Stimulated activated naive CD8-positive, alpha-beta T cell treated with anti-CD3 and anti-CD28 coated beads, Interleukin-15, Interleukin-2, amounts not matched to agents 100 U/mL and 50 U/mL, for 24 hours (primary cell): ENCODE measurements at regions not wholly inside any gene's neighbourhood (a gene's known extent, or its start where the extent isn't known, plus 50 kb on each side); places are given as distances from the start of the nearest gene placed in this dataset.
"Not testable (repeated sequence)": the region's sequence is repeated elsewhere in the genome, so short reads cannot be mapped to it uniquely, and the experiment has no call there.

Experiments
- ATAC-seq: fragments of 150-1000 bp; cut with Tn5 transposase; one replicate; pipeline ENCODE4 v1.10.0; 2021
- DNase-seq: peaks from one replicate; pipeline ENCODE4 v3.0.0; 2021

DNA sequence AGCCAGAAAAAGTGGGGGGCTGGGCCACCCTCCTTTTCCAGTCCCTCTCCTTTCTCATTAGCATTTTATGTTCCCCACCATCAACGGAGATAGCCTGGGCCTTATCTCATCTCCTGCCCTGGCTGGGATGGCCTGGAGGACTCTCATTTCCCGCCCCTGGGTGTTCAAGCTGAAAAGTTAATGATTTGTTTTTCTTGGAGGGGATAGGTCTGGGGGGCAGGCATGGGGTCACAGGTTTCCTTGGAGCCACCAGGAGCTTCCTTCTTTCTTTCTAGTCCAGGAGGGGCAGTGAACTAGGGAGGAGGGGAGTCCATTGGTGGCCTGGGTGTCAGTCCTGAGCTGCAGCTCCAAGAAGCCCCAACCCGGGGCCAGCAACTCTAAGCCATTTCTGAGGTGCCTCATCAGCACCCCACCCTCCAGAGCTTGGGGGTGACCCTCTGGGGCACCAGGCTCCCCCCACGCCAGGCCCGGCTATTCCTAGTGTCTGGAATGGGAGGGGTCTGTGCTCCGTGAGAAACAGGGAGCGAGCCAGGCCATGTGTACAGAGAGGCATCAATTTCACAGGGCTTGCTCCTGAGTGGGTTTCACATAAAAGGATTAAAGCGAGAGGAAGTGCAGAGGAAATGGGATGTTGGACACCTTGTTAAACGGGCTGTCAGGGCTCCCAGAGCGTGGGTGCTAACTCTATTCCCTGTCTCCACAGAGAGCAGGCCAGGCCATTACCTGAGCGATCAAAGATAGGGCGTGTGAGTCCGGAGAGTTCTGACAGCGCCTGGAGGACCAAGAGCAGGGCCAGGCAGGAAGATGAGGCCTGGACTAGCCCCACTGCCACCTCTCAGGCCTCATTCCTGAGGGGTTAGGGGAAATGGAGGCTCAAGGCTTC is 90.6 kb upstream of the LHX1 start:
- no peak for DNase-seq
- ATAC-seq = no peak

DNA sequence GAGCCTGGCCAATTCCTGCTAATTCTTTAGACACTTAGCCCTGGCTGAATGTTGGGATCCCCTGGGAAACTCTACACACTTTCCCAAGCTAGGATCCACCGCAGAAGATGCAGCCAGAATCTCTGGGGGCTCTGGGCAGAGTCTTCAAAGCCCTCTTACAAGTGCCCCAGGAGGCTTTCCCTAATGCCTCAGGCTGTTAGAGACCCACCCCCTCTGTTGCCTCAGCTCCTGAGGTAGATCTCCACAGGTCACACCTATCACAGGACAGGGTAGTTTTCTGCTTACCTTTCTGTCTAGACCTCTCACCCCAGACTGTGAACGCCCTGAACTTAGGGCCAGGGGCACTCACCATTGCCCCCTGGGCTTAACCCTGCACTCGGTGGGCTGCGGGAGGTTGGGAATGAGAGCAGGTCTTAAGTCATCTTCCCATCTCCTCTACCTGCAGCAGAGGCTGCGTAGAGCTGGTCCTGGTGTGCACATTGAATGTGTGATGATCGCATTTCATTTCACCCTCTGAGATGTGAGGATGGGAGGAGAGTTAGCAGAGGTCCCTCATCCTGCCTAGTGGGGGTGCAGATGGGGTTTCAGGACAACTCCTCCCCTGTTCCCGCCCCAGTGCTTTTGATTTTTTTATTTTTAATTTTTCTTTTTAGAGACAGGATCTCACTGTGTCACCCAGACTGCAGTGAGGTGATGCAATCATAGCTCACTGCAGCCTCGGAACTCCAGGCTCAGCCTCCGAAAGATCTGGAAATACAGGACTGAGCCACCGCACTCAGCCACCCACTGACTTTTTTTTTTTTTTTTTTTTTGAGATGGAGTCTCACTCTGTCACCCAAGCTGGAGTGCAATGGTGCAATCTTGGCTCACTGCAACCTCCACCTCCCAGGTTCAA is 89.0 kb upstream of the LHX1 start:
- ATAC-seq = no peak
- no peak for DNase-seq

- DNase-seq, ATAC-seq: not testable (repeated sequence)
Measured at GRCh38 chr17:36849020-36849419, 88.3 kb upstream of the LHX1 start.

- ATAC-seq (peak; percentile 70), DNase-seq (peak; percentile 63)
Measured at GRCh38 chr17:36849871-36850348, 87.4 kb upstream of the LHX1 start.

DNA sequence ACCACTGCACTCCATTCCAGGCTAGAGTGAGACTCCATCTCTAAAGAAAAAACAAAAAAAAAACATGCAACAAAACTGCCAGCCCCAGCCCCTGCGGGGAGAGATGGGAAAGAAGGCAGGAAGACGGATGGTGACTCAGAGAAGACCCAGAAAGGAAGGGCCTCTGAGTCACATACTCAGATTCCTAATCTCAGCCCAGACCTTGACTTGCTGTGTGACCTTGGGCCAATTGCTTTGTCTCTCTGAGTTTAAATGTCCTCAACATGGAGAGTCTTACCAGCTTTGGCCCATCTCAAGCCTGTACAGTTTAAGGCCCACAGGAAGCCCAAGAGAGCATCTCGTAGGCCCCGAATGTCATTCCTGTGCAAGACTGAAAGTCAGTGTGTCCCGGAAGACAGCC is 86.5 kb upstream of the LHX1 start:
- DNase-seq = no peak
- peak; percentile 48 for ATAC-seq

GRCh38 chr17:36851250-36851649 is 86.0 kb upstream of the LHX1 start:
- ATAC-seq (no peak), DNase-seq (no peak)

DNA sequence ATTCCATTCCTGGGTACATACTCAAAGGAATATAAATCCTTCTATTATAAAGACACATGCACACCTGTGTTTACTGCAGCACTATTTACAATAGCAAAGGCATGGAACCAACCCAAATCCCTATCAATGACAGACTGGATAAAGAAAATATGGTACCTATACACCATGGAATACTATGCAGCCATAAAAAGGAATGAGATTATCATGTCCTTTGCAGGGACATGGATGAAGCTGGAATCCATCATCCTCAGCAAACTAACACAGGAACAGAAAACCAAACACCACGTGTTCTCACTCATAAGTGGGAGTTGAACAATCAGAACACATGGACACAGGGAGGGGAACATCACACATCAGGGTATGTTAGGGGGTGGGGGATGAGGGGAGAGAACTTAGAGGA is 84.8 kb upstream of the LHX1 start:
- not testable (repeated sequence) for DNase-seq, ATAC-seq

DNA sequence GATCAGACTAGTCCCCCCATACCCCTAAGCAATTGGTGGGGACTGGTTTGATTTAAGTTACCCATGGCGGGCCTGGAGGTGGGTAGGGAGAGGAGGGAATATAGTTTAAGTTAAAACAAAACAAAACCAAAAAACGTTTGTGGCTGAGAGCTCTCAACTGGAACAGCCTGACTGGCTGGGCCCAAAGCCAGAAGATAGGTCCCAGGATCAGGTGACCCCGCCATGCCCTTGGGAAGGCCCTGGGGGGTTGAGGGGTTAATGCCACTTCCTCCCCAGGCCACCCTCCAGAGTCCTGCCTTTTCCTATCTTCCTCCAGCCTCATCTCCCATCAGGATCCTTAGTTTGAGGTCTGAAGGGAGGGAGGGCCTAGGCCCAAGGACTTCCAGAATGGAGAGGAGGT is 82.3 kb upstream of the LHX1 start:
- no peak for ATAC-seq
- no peak for DNase-seq

- ATAC-seq (no peak), DNase-seq (no peak)
Measured at GRCh38 chr17:36855459-36855858, 81.8 kb upstream of the LHX1 start.

DNA sequence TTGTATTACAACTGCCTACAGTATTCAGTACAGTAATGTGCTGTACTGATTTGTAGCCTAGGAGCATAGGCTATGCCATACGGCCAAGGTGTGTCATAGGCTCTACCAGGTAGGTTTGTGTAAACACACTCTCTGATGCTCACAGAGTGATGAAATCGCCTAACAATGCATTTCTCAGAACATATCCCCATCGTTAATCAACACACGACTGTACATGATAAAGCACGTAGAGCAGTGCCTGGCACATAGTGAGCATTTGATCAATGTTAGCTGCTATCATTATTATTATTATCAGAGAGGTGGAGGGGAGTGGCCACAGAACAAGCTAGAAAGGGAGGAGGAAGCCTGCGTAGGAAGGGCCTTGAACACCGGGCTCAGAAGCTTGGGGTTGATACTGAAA is 81.1 kb upstream of the LHX1 start:
- ATAC-seq (no peak), DNase-seq (no peak)

DNA sequence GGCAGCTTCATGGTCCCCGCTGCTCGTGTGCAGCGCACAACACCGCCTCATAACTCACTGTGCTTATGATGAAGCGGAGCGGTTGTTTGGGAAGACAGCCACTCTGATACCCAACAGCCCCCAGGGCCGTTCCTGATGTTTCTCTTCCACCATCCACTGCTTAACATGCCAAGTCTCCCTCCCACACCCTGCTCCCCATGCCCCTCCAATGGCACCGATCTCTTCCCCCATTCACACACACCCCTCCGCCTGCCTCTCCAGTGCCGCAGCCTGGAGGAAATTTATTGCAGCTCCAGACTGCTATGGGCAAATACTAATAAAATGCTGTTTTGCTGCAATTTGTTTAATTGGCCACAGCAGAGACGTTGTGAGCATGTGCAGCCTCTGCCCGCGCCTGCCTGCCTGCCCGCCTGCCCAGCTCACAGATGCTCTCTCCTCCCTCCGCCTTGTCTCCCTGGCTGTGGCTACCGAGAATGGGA is 80.3 kb upstream of the LHX1 start:
- ATAC-seq = no peak
- DNase-seq = no peak

GRCh38 chr17:36857698-36858097 is 79.6 kb upstream of the LHX1 start:
- no peak for ATAC-seq
- DNase-seq = no peak

GRCh38 chr17:36858119-36859002 is 78.9 kb upstream of the LHX1 start:
- DNase-seq (no peak), ATAC-seq (no peak)

GRCh38 chr17:36859003-36859300 is 78.3 kb upstream of the LHX1 start:
- no peak for ATAC-seq
- DNase-seq = no peak

DNA sequence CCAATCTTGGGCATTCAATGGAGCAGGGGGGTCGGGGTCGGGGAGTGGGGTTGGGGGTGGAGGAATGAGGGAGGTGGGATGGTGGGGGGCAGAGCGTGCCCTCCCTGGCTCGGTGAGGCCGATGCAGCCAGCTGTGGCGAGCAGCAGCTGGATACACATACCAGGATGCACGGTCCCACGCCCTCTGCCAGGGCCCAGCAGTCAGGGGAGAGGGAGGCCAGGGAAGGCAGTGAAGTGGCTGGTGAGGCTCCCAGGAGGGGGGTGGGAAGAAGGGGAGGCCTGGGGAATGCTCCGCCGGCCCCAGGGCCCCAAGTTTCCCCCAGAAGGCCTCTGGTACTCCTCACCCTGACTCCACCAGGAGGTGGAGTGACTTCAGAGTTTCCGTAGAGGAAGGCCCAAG is 77.6 kb upstream of the LHX1 start:
- DNase-seq = no peak
- no peak for ATAC-seq

DNA sequence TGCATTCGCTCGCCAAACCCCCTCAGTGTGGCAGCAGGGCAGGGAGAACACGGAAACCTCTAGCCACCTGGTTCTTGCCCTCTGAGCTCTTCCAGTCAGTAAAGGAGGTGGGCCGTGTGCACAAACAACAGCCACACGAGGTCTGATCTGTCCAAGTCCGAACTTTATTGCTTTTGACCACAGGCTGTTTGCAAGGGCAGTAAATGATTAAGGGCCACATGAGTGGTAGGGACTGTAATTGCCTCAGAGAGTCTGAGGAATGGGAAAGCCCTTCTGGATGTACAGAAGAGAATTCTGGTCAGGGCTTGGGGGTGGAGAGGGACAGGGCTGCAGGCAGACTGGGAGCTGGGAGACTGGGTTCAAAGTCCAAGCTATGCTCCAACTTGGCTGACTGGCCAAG is 75.7 kb upstream of the LHX1 start:
- ATAC-seq (no peak), DNase-seq (no peak)

DNA sequence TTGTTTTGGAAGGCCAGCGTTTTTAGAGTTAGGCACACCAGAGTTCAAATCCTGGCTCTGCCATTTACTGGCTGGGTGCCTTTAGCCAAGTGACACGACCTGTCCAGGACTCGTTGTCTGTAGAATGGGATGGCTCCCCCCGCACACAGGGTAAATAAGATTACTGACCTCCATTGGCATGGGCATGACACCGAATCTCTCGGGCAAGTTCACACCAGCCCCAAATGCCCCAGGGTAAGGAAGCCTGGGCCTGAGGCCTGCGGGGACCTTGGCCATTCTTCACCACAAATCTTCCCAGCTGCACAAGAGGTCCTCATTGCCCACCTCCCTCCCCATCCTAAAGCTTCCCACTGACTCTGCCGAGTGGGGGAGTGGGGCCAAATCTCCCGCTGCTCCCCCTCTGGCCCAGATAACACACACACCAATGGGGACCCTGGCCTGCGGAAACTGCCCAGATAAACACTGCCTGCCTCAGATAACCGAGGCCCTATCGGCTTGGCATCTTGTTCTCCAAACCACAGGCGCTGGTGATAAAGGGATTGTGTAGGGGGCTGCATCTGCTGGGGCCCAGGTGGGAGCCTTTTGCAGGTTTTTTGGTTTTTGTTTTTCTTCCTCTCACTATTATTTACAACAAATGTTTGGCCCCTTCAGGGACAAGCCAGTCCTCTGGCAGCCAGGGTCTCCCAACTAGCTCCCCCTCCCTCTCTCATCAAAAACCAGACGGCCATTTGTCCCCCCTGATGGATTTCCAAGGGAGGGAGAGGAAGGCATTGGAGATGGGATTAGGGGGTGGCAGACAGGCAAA is 75.0 kb upstream of the LHX1 start:
- ATAC-seq (no peak), DNase-seq (no peak)

GRCh38 chr17:36863131-36863530 is 74.1 kb upstream of the LHX1 start:
- ATAC-seq (no peak), DNase-seq (no peak)

DNA sequence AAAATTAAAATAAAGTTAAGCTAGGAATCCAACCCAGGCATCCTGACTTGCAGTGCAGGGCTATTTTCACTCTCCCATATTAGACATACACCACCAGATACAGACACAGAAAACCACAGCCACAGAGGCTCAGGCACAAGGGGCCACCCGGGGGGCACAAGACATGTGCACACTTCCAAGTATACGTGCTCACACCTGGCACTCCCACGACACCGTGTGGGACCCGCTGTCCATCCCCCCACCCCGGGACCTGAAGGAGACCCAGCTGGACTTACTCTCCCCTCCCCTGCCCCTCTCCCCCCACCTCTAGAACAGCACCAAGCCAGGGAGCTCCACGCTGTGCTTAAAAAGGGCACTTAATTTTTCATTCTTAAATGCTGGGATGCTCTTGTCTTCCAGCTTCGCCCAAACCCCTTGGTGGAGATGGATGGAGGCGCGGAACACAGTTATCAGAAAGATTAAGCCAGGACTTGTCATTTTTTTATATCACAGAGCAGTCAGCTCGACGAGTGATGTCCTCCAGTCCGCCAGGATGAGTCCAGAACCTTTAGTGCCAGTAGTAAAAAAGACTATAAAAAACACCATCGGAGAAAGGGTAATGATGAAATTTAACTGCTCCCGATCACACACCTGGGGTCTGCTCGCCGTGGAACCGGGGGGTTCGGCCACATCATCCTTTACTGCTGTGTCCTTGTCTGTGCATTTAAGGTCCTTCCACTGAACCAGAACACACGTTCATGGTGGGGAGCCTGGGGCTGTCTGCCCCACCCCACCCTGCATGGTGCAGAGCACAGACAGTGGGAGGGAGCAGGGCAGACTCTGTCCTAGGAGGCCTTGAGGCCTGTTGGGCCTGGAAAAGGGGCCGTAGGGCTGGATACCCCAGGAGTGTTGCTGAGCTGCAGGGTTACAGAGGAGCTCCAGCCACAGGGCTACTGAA is 73.3 kb upstream of the LHX1 start:
- DNase-seq (no peak), ATAC-seq (no peak)

DNA sequence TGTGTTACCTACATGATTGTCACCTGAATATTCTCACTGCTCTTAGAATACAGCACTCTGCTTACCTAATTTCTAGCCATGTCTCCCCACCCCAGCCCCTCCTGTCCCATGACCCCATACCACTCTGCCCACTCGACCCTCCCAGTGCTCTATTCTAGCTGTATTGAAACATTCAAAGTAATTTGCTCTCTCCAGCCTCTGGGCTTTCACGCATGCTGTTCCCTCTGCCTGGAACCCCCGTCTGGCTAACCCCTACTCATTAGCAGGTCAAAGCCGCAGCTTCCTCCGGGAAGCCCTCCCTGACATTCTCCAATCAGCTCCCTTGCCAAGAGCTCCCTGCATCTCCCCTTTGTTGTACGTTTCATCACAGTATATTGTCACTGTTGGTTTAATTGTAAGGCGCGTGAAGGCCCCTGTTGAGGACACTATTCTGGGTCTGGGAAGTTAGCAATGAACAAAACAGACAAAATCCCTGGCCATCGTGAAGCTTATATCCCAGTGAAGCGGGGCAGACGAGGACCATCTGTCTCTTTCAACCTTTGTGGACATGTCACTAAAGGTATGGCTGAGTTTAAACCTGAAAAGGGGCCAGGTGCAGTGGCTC is 72.3 kb upstream of the LHX1 start:
- ATAC-seq (no peak), DNase-seq (no peak)
